ENCODE measurements at regions not wholly inside any gene's neighbourhood (a gene's known extent, or its start where the extent isn't known, plus 50 kb on each side); places are given as distances from the start of the nearest gene placed in this dataset.

DNA sequence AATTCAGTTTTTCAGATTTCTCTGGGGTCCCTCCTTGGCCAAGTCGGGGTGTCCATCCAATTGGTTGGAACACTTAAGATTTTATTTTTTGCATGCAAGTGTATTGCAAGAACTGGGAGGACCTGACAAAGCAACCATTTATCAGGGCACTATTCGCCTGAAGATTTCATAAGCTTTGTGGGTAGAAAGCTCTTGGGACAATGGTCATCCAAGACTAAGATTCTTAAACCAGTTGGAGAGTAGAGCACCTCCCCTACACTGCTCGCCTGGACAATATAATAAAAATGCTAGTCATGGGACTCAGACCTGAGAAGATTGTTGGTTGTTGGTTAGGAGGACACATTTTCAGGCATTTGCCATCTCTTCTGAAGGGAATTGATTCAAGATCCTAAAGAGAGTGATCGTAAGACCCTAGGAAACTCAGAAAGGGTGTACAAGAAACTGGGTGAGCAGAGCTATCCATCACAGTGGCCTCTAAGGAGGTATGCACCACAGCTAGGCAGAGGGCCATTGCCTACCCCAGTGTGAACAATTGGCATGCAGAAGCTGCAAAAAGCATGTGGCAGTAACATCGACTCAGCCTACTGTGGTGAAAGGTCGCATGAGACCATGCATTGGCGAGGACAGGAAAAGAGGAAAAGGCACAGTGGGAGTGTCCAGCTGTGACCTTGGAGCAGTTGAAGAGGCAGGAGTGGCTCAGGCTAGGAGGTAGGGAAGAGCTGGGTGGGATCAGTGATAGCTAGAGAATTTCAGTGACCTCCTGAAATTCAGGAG lies 1235.3 kb upstream of the AUTS2 start:
- DNase-seq (ENCODE audit: low spot score): no peak
- intact Hi-C loops (cut with micrococcal nuclease): no loop called here
- peaks cover 43% of the 10 kb centered on the region for H3K9me3 Mint-ChIP-seq

DNA sequence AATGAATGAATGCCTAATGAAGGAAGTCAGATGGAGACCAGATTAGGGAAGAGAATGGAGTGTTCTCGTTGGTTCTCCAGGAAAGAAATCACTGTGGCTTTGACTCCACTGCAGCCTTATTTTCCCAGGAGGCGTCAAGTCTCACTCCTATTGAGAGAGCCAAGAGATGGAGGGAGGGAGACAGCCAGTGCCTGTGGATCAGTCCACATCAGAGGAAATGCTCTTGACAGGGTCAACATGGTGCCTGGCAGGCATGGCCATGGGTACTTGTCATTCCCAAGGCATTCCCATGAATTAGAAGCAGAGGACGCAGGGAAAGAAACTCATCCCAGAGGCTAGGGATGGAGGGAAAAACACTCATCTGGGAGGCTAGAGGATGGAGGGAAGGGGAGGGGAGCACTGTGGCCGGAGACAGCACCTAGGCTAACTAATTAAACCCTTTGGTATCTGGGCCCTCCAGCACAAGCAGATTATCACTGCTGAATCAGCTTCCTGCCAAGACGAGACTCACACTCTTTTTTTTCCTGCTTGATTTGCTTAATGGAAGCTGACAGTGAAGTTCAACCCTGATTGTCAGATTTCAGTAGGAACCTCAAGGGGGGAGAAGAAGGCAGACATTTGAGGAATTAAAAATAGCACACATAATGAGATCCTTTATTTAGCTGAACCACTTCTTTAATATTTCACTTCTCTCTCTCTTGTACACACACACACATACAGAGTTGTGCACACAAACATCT lies 1233.2 kb upstream of the AUTS2 start:
- intact Hi-C loops (cut with micrococcal nuclease): no loop called here
- Mint-ChIP-seq H3K4me3 (no peak overlapping the region), H3K4me1 (ENCODE audit: low read depth) (no peaks in the 10 kb centered on the region), H3K9me3 (peaks cover 52% of the 10 kb centered on the region), H3K36me3 (ENCODE audit: low read depth) (no peaks in the 10 kb centered on the region), H3K27ac (no peak overlapping the region), H3K27me3 (ENCODE audit: insufficient read depth) (no peaks in the 10 kb centered on the region)
- DNase-seq (ENCODE audit: low spot score): no peak

More for the DNA sequence above, 1235.3 kb upstream of the AUTS2 start:
- no peak overlapping the region for H3K27ac Mint-ChIP-seq
- no peaks in the 10 kb centered on the region for H3K4me1 Mint-ChIP-seq (ENCODE audit: low read depth)
- H3K4me3 Mint-ChIP-seq: no peak overlapping the region
- H3K27me3 Mint-ChIP-seq (ENCODE audit: insufficient read depth): no peaks in the 10 kb centered on the region
- no peaks in the 10 kb centered on the region for H3K36me3 Mint-ChIP-seq (ENCODE audit: low read depth)

- Mint-ChIP-seq H3K4me3 (no peak overlapping the region), H3K27ac (no peak overlapping the region), H3K4me1 (ENCODE audit: low read depth) (no peaks in the 10 kb centered on the region), H3K27me3 (ENCODE audit: insufficient read depth) (no peaks in the 10 kb centered on the region), H3K36me3 (ENCODE audit: low read depth) (no peaks in the 10 kb centered on the region), H3K9me3 (peaks cover 47% of the 10 kb centered on the region)
- intact Hi-C loops (cut with micrococcal nuclease): no loop called here
- no peak for DNase-seq (ENCODE audit: low spot score)
These were observed 1226.3 kb upstream of the AUTS2 start for GRCh38 chr7:68371985-68372384.

DNA sequence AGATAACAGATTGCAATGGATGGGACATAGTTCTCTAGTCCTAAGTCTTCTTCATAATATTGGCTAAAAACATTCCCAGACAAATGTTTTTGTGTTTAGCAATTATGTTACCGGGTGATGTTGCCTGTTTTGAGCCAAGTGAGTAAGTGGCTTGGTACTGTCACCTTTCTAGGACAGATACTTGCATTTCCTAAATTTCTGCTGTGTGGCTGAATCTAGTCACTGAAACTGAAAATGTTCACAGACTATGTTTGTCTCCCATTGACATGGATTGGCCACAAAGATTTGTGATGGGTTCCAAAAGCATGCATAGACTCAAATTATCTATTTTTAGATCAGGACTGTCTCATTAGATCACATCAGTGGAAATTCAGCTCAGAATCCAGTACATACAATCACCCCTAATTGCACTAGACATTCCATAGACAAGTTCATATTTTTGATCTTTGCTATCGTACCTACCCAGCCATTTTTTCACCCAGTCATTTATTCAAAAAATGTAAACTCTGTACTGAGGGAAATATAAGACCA lies 1222.1 kb upstream of the AUTS2 start:
- no peak overlapping the region for H3K27ac Mint-ChIP-seq
- H3K4me3 Mint-ChIP-seq: no peak overlapping the region
- no peaks in the 10 kb centered on the region for H3K27me3 Mint-ChIP-seq (ENCODE audit: insufficient read depth)
- intact Hi-C loops (cut with micrococcal nuclease): no loop called here
- H3K36me3 Mint-ChIP-seq (ENCODE audit: low read depth): no peaks in the 10 kb centered on the region
- peaks cover 41% of the 10 kb centered on the region for H3K9me3 Mint-ChIP-seq
- no peaks in the 10 kb centered on the region for H3K4me1 Mint-ChIP-seq (ENCODE audit: low read depth)
- no peak for DNase-seq (ENCODE audit: low spot score)

- H3K4me1 Mint-ChIP-seq (ENCODE audit: low read depth): no peaks in the 10 kb centered on the region
- H3K4me3 Mint-ChIP-seq: no peak overlapping the region
- no peaks in the 10 kb centered on the region for H3K36me3 Mint-ChIP-seq (ENCODE audit: low read depth)
- H3K27ac Mint-ChIP-seq: no peak overlapping the region
- H3K27me3 Mint-ChIP-seq (ENCODE audit: insufficient read depth): no peaks in the 10 kb centered on the region
- H3K9me3 Mint-ChIP-seq: peaks cover 47% of the 10 kb centered on the region
- intact Hi-C loops (cut with micrococcal nuclease): no loop called here
- DNase-seq (ENCODE audit: low spot score): no peak
These were observed 1216.5 kb upstream of the AUTS2 start for GRCh38 chr7:68381731-68382130.

DNA sequence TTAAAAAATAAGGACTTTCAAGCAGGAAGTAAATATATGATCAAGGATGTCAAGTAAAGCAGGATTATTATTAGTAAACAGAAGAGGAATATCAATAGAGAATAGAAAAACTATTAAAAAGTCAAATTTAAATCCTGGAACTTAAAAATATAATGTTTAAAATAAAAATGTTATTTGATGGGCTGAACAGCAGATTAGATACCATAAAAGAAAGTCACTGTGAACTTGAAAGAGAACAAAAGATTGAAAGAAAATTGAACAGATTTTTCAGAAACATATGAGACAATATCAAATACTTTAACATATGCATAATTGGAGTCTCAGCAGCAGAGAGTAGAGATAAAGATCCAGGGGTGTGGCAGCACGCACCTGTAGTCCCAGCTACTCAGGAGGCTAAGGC lies 1213.7 kb upstream of the AUTS2 start:
- Mint-ChIP-seq H3K9me3 (peaks cover 43% of the 10 kb centered on the region), H3K27ac (no peak overlapping the region), H3K36me3 (ENCODE audit: low read depth) (no peaks in the 10 kb centered on the region), H3K4me3 (no peak overlapping the region), H3K4me1 (ENCODE audit: low read depth) (no peaks in the 10 kb centered on the region), H3K27me3 (ENCODE audit: insufficient read depth) (no peaks in the 10 kb centered on the region)
- DNase-seq (ENCODE audit: low spot score): no peak
- intact Hi-C loops (cut with micrococcal nuclease): no loop called here

GRCh38 chr7:68393051-68393450 lies 1205.2 kb upstream of the AUTS2 start:
- DNase-seq (ENCODE audit: low spot score): no peak
- Mint-ChIP-seq H3K4me3 (no peak overlapping the region), H3K27ac (no peak overlapping the region), H3K4me1 (ENCODE audit: low read depth) (no peaks in the 10 kb centered on the region), H3K36me3 (ENCODE audit: low read depth) (no peaks in the 10 kb centered on the region), H3K27me3 (ENCODE audit: insufficient read depth) (no peaks in the 10 kb centered on the region), H3K9me3 (peaks cover 58% of the 10 kb centered on the region)
- intact Hi-C loops (cut with micrococcal nuclease): no loop called here

DNA sequence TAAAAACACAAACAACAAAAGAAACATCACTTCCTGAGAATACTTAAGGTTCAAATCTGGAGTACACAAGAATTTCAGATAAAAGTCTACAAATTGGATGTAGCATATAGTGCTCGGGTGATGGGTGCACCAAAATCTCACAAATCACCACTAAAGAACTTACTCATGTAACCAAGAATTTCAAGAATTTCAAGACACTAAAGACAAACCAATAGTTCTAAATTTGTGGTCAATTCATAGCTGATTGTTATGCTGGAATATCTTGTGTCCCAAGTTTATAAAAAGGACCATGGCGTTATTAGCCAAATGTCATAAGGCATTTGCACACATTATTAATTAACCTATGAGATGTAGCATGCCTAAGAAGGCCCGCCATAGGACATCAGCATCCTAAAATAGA lies 1204.1 kb upstream of the AUTS2 start:
- intact Hi-C loops (cut with micrococcal nuclease): no loop called here
- DNase-seq (ENCODE audit: low spot score): no peak
- Mint-ChIP-seq H3K9me3 (peaks cover 62% of the 10 kb centered on the region), H3K4me3 (no peak overlapping the region), H3K27ac (no peak overlapping the region), H3K36me3 (ENCODE audit: low read depth) (no peaks in the 10 kb centered on the region), H3K4me1 (ENCODE audit: low read depth) (no peaks in the 10 kb centered on the region), H3K27me3 (ENCODE audit: insufficient read depth) (no peaks in the 10 kb centered on the region)

DNA sequence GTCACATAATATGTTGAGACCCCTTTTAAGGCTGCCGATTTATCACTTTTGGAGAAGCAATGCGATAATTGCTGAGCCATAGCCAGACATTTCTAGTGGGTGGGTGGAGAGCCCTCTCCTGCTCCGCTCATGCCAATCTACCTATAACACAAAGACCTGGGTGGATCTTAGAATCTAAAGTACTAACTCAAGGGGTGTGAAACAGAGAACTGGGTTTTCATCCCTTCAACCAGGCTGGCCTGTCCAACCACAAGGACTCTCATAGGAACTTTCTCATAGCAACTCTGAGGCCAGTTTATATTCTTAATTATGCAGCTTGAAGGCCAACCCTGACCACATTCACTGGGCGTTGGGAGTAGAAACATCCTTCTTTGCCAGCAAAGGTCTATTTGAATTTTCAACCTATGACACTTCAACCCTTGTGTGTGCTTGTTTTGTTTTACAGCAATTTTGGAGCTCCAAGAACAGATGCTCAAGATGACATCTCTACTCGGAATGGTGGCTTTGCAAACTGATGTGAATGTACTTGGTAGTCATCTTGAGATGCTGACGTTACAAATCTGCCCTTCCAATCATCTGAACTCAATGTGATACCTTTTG lies 1198.2 kb upstream of the AUTS2 start:
- no peak overlapping the region for H3K4me3 Mint-ChIP-seq
- peaks cover 58% of the 10 kb centered on the region for H3K9me3 Mint-ChIP-seq
- no peaks in the 10 kb centered on the region for H3K27me3 Mint-ChIP-seq (ENCODE audit: insufficient read depth)
- H3K36me3 Mint-ChIP-seq (ENCODE audit: low read depth): no peaks in the 10 kb centered on the region
- intact Hi-C loops (cut with micrococcal nuclease): no loop called here
- DNase-seq (ENCODE audit: low spot score): no peak
- no peak overlapping the region for H3K27ac Mint-ChIP-seq
- H3K4me1 Mint-ChIP-seq (ENCODE audit: low read depth): no peaks in the 10 kb centered on the region

- H3K9me3 Mint-ChIP-seq: peaks cover 61% of the 10 kb centered on the region
- H3K4me1 Mint-ChIP-seq (ENCODE audit: low read depth): no peaks in the 10 kb centered on the region
- intact Hi-C loops (cut with micrococcal nuclease): no loop called here
- no peak overlapping the region for H3K4me3 Mint-ChIP-seq
- no peak for DNase-seq (ENCODE audit: low spot score)
- no peaks in the 10 kb centered on the region for H3K36me3 Mint-ChIP-seq (ENCODE audit: low read depth)
- H3K27me3 Mint-ChIP-seq (ENCODE audit: insufficient read depth): no peaks in the 10 kb centered on the region
- no peak overlapping the region for H3K27ac Mint-ChIP-seq
These were observed 1197.5 kb upstream of the AUTS2 start for GRCh38 chr7:68400783-68401182.

DNA sequence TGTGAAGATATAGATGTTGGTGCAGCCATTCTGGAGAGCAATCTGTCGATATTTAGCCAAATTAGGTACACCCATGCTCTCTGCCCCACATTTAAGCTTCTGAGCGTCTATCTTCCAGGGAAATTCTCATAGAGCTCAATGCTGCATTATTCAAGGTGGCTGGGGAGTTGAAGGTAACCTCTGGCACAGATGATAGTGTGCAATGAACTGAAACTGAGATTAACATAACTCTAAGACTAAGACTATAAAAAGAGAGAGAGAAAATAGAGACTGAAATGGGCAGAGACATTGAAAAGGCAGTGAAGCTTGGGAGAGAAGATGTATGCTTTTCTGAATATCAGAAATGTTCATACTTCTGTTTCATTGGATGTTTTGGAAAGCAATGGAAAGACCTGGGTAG lies 1197.0 kb upstream of the AUTS2 start:
- Mint-ChIP-seq H3K4me3 (no peak overlapping the region), H3K9me3 (peaks cover 56% of the 10 kb centered on the region), H3K27me3 (ENCODE audit: insufficient read depth) (no peaks in the 10 kb centered on the region), H3K4me1 (ENCODE audit: low read depth) (no peaks in the 10 kb centered on the region), H3K36me3 (ENCODE audit: low read depth) (no peaks in the 10 kb centered on the region), H3K27ac (no peak overlapping the region)
- intact Hi-C loops (cut with micrococcal nuclease): no loop called here
- no peak for DNase-seq (ENCODE audit: low spot score)

GRCh38 chr7:68406480-68406879 lies 1191.8 kb upstream of the AUTS2 start:
- intact Hi-C loops (cut with micrococcal nuclease): no loop called here
- no peaks in the 10 kb centered on the region for H3K4me1 Mint-ChIP-seq (ENCODE audit: low read depth)

DNA sequence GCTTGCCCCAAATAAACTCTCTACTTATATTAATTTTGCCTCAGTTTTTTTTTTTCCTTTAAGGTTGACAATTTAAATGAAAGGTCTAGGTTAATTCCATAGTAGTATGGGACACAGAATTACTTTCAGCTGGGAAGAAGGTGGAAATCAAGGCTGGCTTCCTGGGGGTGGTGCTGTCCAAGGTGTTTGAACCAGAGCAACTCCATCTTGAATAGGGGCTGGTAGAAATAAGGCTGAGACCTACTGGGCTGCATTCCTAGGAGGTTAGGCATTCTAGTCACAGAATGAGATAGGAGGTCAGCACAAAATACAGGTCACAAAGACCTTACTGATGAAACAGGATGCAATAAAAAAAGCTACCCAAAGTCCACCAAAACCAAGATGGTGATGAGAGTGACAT lies 1190.8 kb upstream of the AUTS2 start:
- no peak overlapping the region for H3K27ac Mint-ChIP-seq
- peaks cover 17% of the 10 kb centered on the region for H3K9me3 Mint-ChIP-seq
- no peaks in the 10 kb centered on the region for H3K36me3 Mint-ChIP-seq (ENCODE audit: low read depth)
- intact Hi-C loops (cut with micrococcal nuclease): no loop called here
- DNase-seq (ENCODE audit: low spot score): no peak
- H3K27me3 Mint-ChIP-seq (ENCODE audit: insufficient read depth): no peaks in the 10 kb centered on the region
- H3K4me3 Mint-ChIP-seq: no peak overlapping the region
- no peaks in the 10 kb centered on the region for H3K4me1 Mint-ChIP-seq (ENCODE audit: low read depth)

More at GRCh38 chr7:68406480-68406879, 1191.8 kb upstream of the AUTS2 start:
- no peaks in the 10 kb centered on the region for H3K27me3 Mint-ChIP-seq (ENCODE audit: insufficient read depth)
- no peaks in the 10 kb centered on the region for H3K36me3 Mint-ChIP-seq (ENCODE audit: low read depth)
- H3K4me3 Mint-ChIP-seq: no peak overlapping the region
- H3K27ac Mint-ChIP-seq: no peak overlapping the region
- DNase-seq (ENCODE audit: low spot score): no peak
- peaks cover 16% of the 10 kb centered on the region for H3K9me3 Mint-ChIP-seq

All from activated T-helper 1 cell treated with anti-CD3 and anti-CD28 coated beads, Interleukin-12 subunit alpha, Interleukin-12 subunit beta, Interleukin-2, Interleukin-4 antibody, amounts not matched to agents 30 ng/mL and 10 ng/mL and 1 ng/mL, durations not matched to agents 14 hours and 24 hours and 36 hours (primary cell).